Aorta (tissue), 5 donors: ENCODE measurements at regions not wholly inside any gene's neighbourhood (a gene's known extent, or its start where the extent isn't known, plus 50 kb on each side); places are given as distances from the start of the nearest gene placed in this dataset.

Experiments used
- ATAC-seq: fragments of 200-7000 bp; cut with Tn5 transposase; one replicate; pipeline ENCODE4 v1.9.1; 2022; ENCODE audit warnings: moderate library complexity; ENCODE audit not compliant: low FRiP score
- DNase-seq, 2 donors: peaks; one replicate each; pipeline ENCODE4 v3.0.0-alpha.2; 2020
- H3K27ac ChIP-seq, 2 donors: one replicate each; pipeline ENCODE4 v1.5.1; 2013; ENCODE audit warnings: low read length in 2 of 2, mild to moderate bottlenecking in 2 of 2, moderate library complexity in 2 of 2, control low read depth in 1 of 2, inconsistent platforms in 1 of 2, low read depth in 1 of 2
- H3K27me3 ChIP-seq, 2 donors: one replicate each; pipeline ENCODE4 v1.6.1; 2013; ENCODE audit warnings: control low read depth in 1 of 2, low read length in 1 of 2, mild to moderate bottlenecking in 1 of 2, moderate library complexity in 1 of 2; ENCODE audit not compliant: insufficient read depth in 2 of 2, control insufficient read depth in 1 of 2
- H3K36me3 ChIP-seq, 2 donors: one replicate each; pipeline ENCODE4 v1.6.1; 2013; ENCODE audit warnings: control low read depth in 1 of 2, low read length in 1 of 2, mild to moderate bottlenecking in 1 of 2; ENCODE audit not compliant: insufficient read depth in 2 of 2, control insufficient read depth in 1 of 2
- H3K4me1 ChIP-seq, 2 donors: one replicate each; pipeline ENCODE4 v1.6.1; 2013; ENCODE audit warnings: low read length in 2 of 2, control low read depth in 1 of 2, mild to moderate bottlenecking in 1 of 2, moderate library complexity in 1 of 2; ENCODE audit not compliant: insufficient read depth in 2 of 2, control insufficient read depth in 1 of 2
- H3K4me3 ChIP-seq, 2 donors: one replicate each; pipeline ENCODE4 v1.5.1; 2013; ENCODE audit warnings: low read length in 2 of 2, control low read depth in 1 of 2, mild to moderate bottlenecking in 1 of 2
- H3K9me3 ChIP-seq: one replicate; pipeline ENCODE4 v1.6.1; 2013; ENCODE audit warnings: mild to moderate bottlenecking, low read length; ENCODE audit not compliant: control insufficient read depth
- WGBS, 2 donors: extraction: QIAGEN DNeasy Blood & Tissue Kit; methylation state at CpG; one replicate each; pipeline ENCODE4 v1.1.7; 2013; 5-methylcytosine and 5-hydroxymethylcytosine counted together
- intact Hi-C, 2 donors: fragments of 100-400 bp; cut with DNase I; formaldehyde crosslinking; loops; one replicate each; pipeline versions ENCODE4 v1.14.2 to v1.15.0; 2022
- donor health status: healthy with polysubstance abuse.
- donor health status: Bipolar disorder and iron deficiency.
- donor health status: DM: no; HTN: no; CAD: no.
- donor health status: DM: no; HTN: no; CAD: no.
- donor health status: DM: yes; HTN: yes; CAD: no.

DNA sequence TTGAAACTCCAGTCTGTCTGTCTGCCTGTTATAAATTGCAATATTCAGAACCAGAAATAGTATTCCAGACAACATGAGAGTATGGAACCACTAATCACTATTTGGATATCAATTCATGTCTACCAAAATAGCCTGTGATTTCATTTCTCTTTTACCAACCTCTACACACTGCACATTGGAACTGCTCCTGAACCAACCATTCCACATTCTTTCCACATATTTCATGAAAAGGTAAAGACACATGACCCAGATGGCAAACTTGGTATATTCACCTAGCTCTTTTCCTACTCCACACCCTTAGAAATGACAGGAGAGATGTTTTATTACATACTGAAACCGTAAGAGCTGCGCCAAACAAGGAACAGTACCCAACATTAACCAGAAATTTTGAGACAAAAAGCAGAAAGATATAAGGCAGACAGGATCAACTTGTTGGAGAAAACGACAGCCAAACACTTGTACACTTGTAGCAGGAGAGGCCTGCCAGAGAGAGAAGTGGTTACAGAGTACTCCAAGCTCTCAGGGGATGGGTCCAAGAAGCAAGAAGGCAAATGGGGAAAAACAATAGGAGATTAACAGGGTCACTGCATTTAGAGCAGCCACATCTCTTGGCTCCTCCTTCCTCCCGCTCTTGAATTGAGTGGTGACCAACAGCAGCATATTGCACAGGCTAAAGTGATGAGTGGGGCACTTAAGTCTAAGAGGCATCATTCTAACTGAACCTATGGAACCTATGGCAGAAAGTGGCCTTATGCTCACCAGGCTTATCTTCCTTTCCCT lies 148.7 kb downstream of the SETD4 start:
- intact Hi-C loops: no loop called here
- 70 to 73% methylated on average over 4 of the region's 4 CpGs for WGBS, 2 donors

GRCh38 chr21:35909456-35910223 lies 150.7 kb downstream of the SETD4 start:
- DNase-seq: no peak
- H3K9me3 ChIP-seq: no peaks in the 10 kb centered on the region
- 50 to 60% methylated on average over 1 of the region's 1 CpG for WGBS, 2 donors

More for the DNA sequence above, 148.7 kb downstream of the SETD4 start:
- Histone ChIP-seq H3K36me3 (no peaks in the 10 kb centered on the region), H3K27me3 (no peaks in the 10 kb centered on the region), H3K9me3 (no peaks in the 10 kb centered on the region), H3K4me3 (no peak overlapping the region), H3K27ac (no peak overlapping the region), H3K4me1 (no peaks in the 10 kb centered on the region)
- DNase-seq (no peak), ATAC-seq (no peak)

GRCh38 chr21:35908311-35909078 lies 151.8 kb downstream of the SETD4 start:
- Histone ChIP-seq H3K4me3 (no peak overlapping the region), H3K27ac (no peak overlapping the region), H3K4me1 (no peaks in the 10 kb centered on the region), H3K36me3 (no peaks in the 10 kb centered on the region), H3K9me3 (no peaks in the 10 kb centered on the region), H3K27me3 (no peaks in the 10 kb centered on the region)
- intact Hi-C loops: no loop called here
- no peak for ATAC-seq
- DNase-seq: no peak
- WGBS, 2 donors: 95 to 96% methylated on average over 5 of the region's 5 CpGs

More at GRCh38 chr21:35909456-35910223, 150.7 kb downstream of the SETD4 start:
- Histone ChIP-seq H3K4me3 (no peak overlapping the region), H3K27ac (no peak overlapping the region), H3K27me3 (no peaks in the 10 kb centered on the region), H3K4me1 (no peaks in the 10 kb centered on the region), H3K36me3 (no peaks in the 10 kb centered on the region)
- ATAC-seq: peak; percentile 30
- intact Hi-C loops: no loop called here

DNA sequence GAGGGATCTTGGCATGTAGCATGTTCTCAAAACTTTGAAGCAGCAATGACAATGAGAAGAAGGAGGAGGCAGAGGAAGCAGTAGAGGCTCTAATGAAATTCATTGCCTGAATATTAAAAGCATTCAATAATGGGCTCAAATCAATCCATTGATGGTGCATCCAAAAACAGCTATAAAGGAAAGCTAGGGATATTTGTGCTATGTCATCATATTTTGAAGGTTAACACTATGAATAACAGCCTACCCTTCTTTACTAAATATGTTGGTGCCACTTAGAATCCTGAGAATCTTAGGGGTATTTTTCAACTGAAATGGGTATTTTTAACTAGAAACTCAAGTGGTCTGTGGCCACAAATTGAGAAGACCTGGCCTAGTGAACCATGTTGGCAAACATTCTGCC lies 153.7 kb downstream of the SETD4 start:
- ATAC-seq: no peak
- Histone ChIP-seq H3K9me3 (no peaks in the 10 kb centered on the region), H3K4me3 (no peak overlapping the region), H3K4me1 (no peaks in the 10 kb centered on the region), H3K27ac (no peak overlapping the region), H3K36me3 (no peaks in the 10 kb centered on the region), H3K27me3 (no peaks in the 10 kb centered on the region)
- no peak for DNase-seq
- intact Hi-C loops: no loop called here

DNA sequence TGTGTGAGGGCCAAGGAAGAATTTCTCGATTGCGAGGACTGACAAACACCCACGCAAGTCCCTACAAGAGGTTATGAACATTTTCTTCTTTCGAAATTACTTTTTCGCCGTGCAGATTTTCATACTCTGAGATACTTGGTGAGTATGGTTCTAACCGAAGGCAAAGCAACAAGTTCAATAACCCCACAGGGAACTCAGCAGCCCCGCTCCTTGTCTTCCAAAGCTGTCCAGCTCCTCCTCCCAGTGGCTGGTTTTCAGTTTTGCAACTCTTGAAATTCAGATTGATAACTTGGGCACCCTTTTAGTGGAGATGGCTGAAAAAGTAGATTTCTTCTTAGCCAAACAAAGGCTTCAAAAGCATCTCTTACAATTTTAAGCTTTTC lies 154.4 kb downstream of the SETD4 start:
- ATAC-seq (peak; percentile 59), DNase-seq (peak in 1 of 2 donors; percentile 49)
- 97 to 98% methylated on average over 8 of the region's 8 CpGs for WGBS, 2 donors
- Histone ChIP-seq H3K36me3 (no peaks in the 10 kb centered on the region), H3K9me3 (no peaks in the 10 kb centered on the region), H3K4me3 (no peak overlapping the region), H3K27me3 (no peaks in the 10 kb centered on the region), H3K4me1 (no peaks in the 10 kb centered on the region), H3K27ac (no peak overlapping the region)
- intact Hi-C loops: no loop called here

DNA sequence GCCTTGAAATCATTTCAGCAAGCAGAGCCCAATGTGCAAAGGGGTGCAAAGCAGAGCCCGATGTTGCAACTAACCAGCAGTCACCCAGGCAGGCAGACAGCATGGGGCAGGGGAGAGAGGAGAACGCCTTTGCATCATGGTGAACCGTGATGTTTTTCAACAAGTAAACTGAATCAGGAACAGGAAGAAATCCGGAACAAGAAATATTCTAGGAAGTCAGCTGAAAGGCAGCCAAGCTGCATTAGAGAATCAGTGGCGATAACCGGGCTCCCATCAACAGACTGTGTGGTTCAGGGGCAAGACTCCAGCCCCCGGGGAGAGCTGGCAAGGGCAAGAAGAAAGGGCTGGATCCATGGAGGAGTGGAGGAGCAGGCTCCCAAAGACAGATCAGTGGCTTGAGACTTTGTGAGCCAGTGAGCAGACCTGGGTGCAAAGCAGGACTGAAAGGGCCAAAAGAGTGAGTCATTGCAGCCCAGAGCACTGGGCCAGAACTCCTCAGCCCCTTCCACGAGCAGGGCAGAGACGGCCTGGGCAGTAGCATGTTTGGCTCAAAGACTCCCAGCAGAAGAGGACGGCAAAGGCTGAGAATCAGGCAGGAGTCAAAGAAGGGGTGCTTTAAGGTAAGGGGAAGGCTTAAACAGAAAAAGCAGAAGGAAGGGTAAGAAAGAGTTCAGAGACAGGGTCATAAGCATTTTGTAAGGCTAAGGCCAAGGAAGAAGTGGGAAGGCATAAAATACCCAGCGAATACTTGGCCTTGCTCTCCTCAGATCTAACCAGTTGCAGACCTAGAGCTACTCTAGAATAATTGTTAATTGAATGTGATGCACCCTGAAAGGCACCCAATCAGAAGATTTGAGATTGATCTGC lies 155.0 kb downstream of the SETD4 start:
- H3K27me3 ChIP-seq: no peaks in the 10 kb centered on the region
- ATAC-seq (peak; percentile 85), DNase-seq (peak; percentile 75 to 80)
- peak overlapping the region in 1 of 2 donors; percentile 4 for H3K27ac ChIP-seq
- no peaks in the 10 kb centered on the region for H3K4me1 ChIP-seq
- H3K4me3 ChIP-seq: no peak overlapping the region
- no peaks in the 10 kb centered on the region for H3K9me3 ChIP-seq
- intact Hi-C loops: no loop called here
- WGBS, 2 donors: 22 to 24% methylated on average over 11 of the region's 11 CpGs
- H3K36me3 ChIP-seq: no peaks in the 10 kb centered on the region

DNA sequence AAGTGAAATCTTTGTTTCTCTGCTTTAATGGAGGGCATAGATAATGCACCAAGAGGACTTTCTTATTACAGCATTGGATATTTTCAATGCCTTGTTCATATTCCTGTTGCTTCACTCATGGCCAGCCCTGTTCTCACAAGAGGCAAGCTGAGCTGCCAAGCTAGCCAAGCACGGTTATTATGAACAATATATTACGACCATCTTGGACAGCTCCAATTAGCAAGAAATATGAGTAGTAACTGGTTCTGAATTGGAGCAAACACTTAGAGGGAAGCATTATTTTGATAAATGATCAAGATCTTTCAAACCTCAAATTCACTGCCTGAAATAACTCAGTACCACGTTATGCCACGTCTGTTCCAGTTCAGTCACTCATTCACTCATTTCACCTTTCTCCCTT lies 159.8 kb downstream of the SETD4 start:
- WGBS, 2 donors: 33 to 49% methylated on average over 4 of the region's 4 CpGs
- H3K27ac ChIP-seq: no peak overlapping the region
- no peak for DNase-seq
- intact Hi-C loops: no loop called here
- H3K4me3 ChIP-seq: no peak overlapping the region
- no peaks in the 10 kb centered on the region for H3K4me1 ChIP-seq
- no peaks in the 10 kb centered on the region for H3K27me3 ChIP-seq
- no peak for ATAC-seq
- no peaks in the 10 kb centered on the region for H3K36me3 ChIP-seq
- peaks cover 2% of the 10 kb centered on the region for H3K9me3 ChIP-seq

- no peak overlapping the region for H3K4me3 ChIP-seq
- intact Hi-C loops: no loop called here
- H3K36me3 ChIP-seq: no peaks in the 10 kb centered on the region
- no peaks in the 10 kb centered on the region for H3K27me3 ChIP-seq
- 90 to 94% methylated on average over 3 of the region's 3 CpGs for WGBS, 2 donors
- peaks cover 2% of the 10 kb centered on the region for H3K9me3 ChIP-seq
- DNase-seq: no peak
- H3K4me1 ChIP-seq: no peaks in the 10 kb centered on the region
- H3K27ac ChIP-seq: no peak overlapping the region
- no peak for ATAC-seq
These were observed 164.3 kb downstream of the SETD4 start for GRCh38 chr21:35896060-35896459.
